ENCODE measurements at regions not wholly inside any gene's neighbourhood (a gene's known extent, or its start where the extent isn't known, plus 50 kb on each side); places are given as distances from the start of the nearest gene placed in this dataset.

DNA sequence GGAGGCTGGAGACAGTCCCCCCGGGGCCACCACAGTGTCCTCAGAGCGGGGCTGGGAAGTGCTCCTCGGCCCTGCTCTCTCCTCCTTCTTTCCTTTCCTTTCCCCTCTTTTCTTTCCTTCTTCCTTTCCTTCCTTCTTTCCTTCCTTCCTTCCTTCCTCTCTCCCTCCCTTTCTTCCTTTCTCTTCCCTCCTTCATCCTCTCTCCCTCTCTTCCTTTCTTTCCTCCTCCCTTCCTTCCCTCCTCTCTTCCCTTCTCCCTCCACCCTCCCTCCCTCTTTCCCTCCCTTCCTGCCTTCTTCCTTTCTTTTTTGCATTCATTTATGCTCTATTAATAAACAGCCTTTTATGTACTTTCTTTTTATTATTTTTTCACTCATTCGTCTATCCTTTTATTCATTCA, 127.1 kb upstream of the TCERG1L start:
- H3K9me3 ChIP-seq, result no peaks in the 10 kb centered on the region

DNA sequence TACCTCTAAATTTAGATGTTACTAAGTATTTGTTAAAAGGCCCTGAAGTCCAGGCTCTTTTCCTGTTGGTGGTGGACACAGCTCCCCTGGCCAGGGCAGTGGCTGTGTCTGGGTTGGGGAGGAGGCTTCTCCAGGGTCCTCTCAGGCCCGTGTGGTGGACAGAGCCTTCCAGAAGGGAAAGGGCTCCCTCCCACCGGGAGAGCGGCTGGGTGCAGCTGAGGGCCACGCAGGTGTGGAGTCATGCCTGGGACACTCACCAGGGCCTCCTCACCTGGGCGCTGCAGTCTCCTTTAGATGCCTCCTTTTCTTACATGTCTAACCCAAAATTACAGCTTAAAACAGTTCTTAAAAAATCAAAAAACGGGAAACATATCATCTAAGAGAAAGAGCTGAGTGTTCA, 128.2 kb upstream of the TCERG1L start:
- DNase-seq (ENCODE audit: extremely low spot score), result no peak
- H3K27me3 ChIP-seq, result peaks cover 0 to 43% (median 0%) of the 10 kb centered on the region in 4 donors
- no peak overlapping the region for H3K27ac ChIP-seq (replicated peaks in 1 of 4)
- no peak overlapping the region for H3K4me3 ChIP-seq
- H3K36me3 ChIP-seq, result no peaks in the 10 kb centered on the region
- intact Hi-C loops (cut with DNase I), result no loop called here
- WGBS, result 82% methylated on average over 6 of the region's 6 CpGs
- TF ChIP-seq, protein P1, sequence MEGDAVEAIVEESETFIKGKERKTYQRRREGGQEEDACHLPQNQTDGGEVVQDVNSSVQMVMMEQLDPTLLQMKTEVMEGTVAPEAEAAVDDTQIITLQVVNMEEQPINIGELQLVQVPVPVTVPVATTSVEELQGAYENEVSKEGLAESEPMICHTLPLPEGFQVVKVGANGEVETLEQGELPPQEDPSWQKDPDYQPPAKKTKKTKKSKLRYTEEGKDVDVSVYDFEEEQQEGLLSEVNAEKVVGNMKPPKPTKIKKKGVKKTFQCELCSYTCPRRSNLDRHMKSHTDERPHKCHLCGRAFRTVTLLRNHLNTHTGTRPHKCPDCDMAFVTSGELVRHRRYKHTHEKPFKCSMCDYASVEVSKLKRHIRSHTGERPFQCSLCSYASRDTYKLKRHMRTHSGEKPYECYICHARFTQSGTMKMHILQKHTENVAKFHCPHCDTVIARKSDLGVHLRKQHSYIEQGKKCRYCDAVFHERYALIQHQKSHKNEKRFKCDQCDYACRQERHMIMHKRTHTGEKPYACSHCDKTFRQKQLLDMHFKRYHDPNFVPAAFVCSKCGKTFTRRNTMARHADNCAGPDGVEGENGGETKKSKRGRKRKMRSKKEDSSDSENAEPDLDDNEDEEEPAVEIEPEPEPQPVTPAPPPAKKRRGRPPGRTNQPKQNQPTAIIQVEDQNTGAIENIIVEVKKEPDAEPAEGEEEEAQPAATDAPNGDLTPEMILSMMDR (IDR thresholded peaks at IDR 0.05), result no peak
- TF ChIP-seq POLR2AphosphoS5 (IDR thresholded peaks at IDR 0.05), result no peak
- H3K9me3 ChIP-seq, result no peaks in the 10 kb centered on the region
- H3K4me1 ChIP-seq, result peaks cover 0 to 16% (median 14%) of the 10 kb centered on the region in 4 donors

More for the DNA sequence above, 127.1 kb upstream of the TCERG1L start:
- peaks cover 0 to 33% (median 0%) of the 10 kb centered on the region in 4 donors for H3K27me3 ChIP-seq
- H3K36me3 ChIP-seq, result no peaks in the 10 kb centered on the region
- H3K4me3 ChIP-seq, result no peak overlapping the region
- TF ChIP-seq, protein P1 (IDR thresholded peaks at IDR 0.05), result no peak
- no peak for TF ChIP-seq POLR2A (IDR thresholded peaks at IDR 0.05; ENCODE audit: low read depth)
- no peak for TF ChIP-seq EP300 (IDR thresholded peaks at IDR 0.05)
- peaks cover 0 to 16% (median 14%) of the 10 kb centered on the region in 4 donors for H3K4me1 ChIP-seq
- intact Hi-C loops (cut with DNase I), result no loop called here
- no peak overlapping the region for H3K27ac ChIP-seq (replicated peaks in 1 of 4)
- WGBS, result 84% methylated on average over 4 of the region's 4 CpGs
- DNase-seq (ENCODE audit: extremely low spot score), result no peak

DNA sequence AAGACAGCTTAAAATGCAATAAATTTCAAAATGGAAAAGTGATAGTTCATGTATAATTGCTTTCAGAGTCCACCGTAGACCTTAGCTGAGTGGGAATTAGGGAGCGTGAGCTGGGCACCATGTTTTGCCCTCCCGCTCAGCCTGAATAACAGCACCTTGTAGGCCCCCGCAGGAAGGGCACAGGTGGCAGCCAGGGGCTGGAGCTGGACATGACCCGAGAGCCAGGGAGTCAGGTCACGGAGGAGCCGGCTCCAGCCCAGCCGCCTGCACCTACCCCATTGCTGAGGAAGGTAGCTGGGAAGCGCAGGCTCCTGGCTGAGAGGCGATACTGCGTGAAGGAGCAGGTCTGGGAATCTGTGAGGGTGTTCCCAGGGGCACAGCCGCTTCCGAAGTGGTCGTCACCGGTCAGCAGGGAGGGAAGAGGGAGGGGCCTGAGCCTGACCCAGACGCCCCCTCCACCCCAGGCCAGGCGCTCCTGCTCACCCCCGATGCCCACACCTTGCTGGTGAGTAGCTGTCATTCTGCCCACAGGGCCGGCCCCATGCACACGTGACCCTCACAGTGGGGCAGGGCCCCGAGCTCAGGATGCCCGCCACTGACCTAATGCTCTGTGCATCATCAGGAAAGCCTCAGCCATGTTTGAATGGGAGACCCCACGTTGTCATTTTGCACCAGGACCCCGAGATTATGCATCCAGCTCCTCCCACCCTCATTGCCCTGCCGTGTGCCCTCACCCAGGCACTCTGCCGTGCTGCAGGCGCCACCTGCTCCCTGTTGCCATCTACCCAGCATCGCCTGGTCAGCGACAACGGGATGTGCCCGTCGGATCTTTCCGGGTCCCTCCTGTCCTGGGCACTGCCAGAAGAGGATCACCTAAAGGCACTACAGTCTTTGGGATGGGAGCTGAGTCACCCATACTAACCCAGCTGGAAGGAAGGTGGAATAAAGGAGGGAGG, 129.2 kb upstream of the TCERG1L start:
- intact Hi-C loops (cut with DNase I), result no loop called here
- H3K27ac ChIP-seq (replicated peaks in 1 of 4), result no peak overlapping the region
- no peak for DNase-seq (ENCODE audit: extremely low spot score)
- no peak overlapping the region for H3K4me3 ChIP-seq
- H3K36me3 ChIP-seq, result no peaks in the 10 kb centered on the region
- peaks cover 0 to 15% (median 14%) of the 10 kb centered on the region in 4 donors for H3K4me1 ChIP-seq
- H3K9me3 ChIP-seq, result no peaks in the 10 kb centered on the region
- H3K27me3 ChIP-seq, result peaks cover 0 to 52% (median 0%) of the 10 kb centered on the region in 4 donors
- TF ChIP-seq, protein P1 (IDR thresholded peaks at IDR 0.05), result no peak
- no peak for TF ChIP-seq POLR2AphosphoS5 (IDR thresholded peaks at IDR 0.05)
- no peak for TF ChIP-seq POLR2A (IDR thresholded peaks at IDR 0.05; ENCODE audit: low read depth)
- 82% methylated on average over 24 of the region's 33 CpGs for WGBS

GRCh38 chr10:131442271-131442670, 130.8 kb upstream of the TCERG1L start:
- no peaks in the 10 kb centered on the region for H3K36me3 ChIP-seq
- intact Hi-C loops (cut with DNase I), result no loop called here
- WGBS, result 78% methylated on average over 8 of the region's 8 CpGs
- H3K27me3 ChIP-seq, result peaks cover 0 to 61% (median 0%) of the 10 kb centered on the region in 4 donors
- H3K4me1 ChIP-seq, result no peaks in the 10 kb centered on the region
- no peak for DNase-seq (ENCODE audit: extremely low spot score)
- H3K9me3 ChIP-seq, result no peaks in the 10 kb centered on the region
- TF ChIP-seq, protein P1 (IDR thresholded peaks at IDR 0.05), result no peak
- TF ChIP-seq EP300 (IDR thresholded peaks at IDR 0.05) (no peak), POLR2AphosphoS5 (IDR thresholded peaks at IDR 0.05) (no peak), POLR2A (IDR thresholded peaks at IDR 0.05; ENCODE audit: low read depth) (no peak)
- H3K27ac ChIP-seq (replicated peaks in 1 of 4), result no peak overlapping the region
- H3K4me3 ChIP-seq, result no peak overlapping the region
